HCT116 (cell line): ENCODE measurements at regions not wholly inside any gene's neighbourhood (a gene's known extent, or its start where the extent isn't known, plus 50 kb on each side); places are given as distances from the start of the nearest gene placed in this dataset.
A peak's percentile ranks its signal among the peaks of the same experiment; 100 is the strongest.

Experiments
- ATAC-seq: fragments of 200-7000 bp; cut with Tn5 transposase; 2 replicates; pipeline ENCODE4 v1.9.1; 2020; ENCODE audit warnings: mild to moderate bottlenecking, moderate library complexity
- BruUV-seq: library from RNA; stranded (reverse); fragments of 400-500 nt; replicated peaks from 2 replicates; lab custom pipeline; 2021; lab: Mats Ljungman, UMichigan
- CTCF ChIA-PET: fragments of 300-600 bp; sonication (Branson Sonifier 250); formaldehyde crosslinking; loops from one replicate; lab custom pipeline; 2021; ENCODE audit warnings: antibody characterized with exemption; lab: Charles Lee
- POLR2A ChIA-PET: fragments of 300-600, 350-600 bp; sonication (Branson Sonifier 250); formaldehyde crosslinking; loops from one replicate; lab custom pipeline; 2021; ENCODE audit warnings: antibody characterized with exemption; lab: Charles Lee
- RAD21 ChIA-PET, 2 experiments: fragments of 300-600 bp; sonication (Branson Sonifier 250); formaldehyde crosslinking; loops; one replicate each; lab custom pipeline; 2023; ENCODE audit warnings: low total read pairs in 2 of 2; ENCODE audit not compliant: uncharacterized antibody in 2 of 2, unreplicated experiment in 2 of 2, low non-redundant PET in 1 of 2; lab: Charles Lee
- DNase-seq: peaks from one replicate; pipeline ENCODE4 v3.0.0-alpha.2; 2010; ENCODE audit warnings: low read depth, low spot score
- H2AFZ ChIP-seq: fragments of 200-600 bp; shearing (Covaris generic), sonication (generic); 2 replicates; pipeline ENCODE4 v1.6.1; 2017; ENCODE audit warnings: low read depth, mixed run types, mixed read lengths, antibody characterized with exemption, low read length; ENCODE audit not compliant: poor library complexity, severe bottlenecking
- H3K27ac ChIP-seq: 2 replicates; pipeline ENCODE4 v1.5.1; 2012; ENCODE audit warnings: low read depth, low read length
- H3K27me3 ChIP-seq: fragments of 200-600 bp; sonication (generic); 2 replicates; pipeline ENCODE4 v1.6.1; 2016; ENCODE audit warnings: mixed run types, low read length, mixed read lengths; ENCODE audit not compliant: insufficient read depth
- H3K36me3 ChIP-seq, 2 experiments: fragments of 200-500 bp in 1 of 2; fragments of 200-600 bp in 1 of 2; sonication (Bioruptor generic) in 1 of 2; sonication (generic) in 1 of 2; 2 replicates each; pipeline versions ENCODE4 v1.5.1 to v1.6.1; 2014 to 2016; ENCODE audit warnings: low read length in 2 of 2, inconsistent platforms in 1 of 2, mixed read lengths in 1 of 2, mixed run types in 1 of 2; ENCODE audit not compliant: insufficient read depth in 2 of 2, control insufficient read depth in 1 of 2
- H3K4me1 ChIP-seq, 2 experiments: fragments of 200-600 bp in 1 of 2; sonication (generic) in 1 of 2; 2 replicates each; pipeline versions ENCODE4 v1.5.1 to v1.6.1; 2012 to 2017; ENCODE audit warnings: low read length in 2 of 2, inconsistent platforms in 1 of 2, mild to moderate bottlenecking in 1 of 2, mixed read lengths in 1 of 2, mixed run types in 1 of 2, moderate library complexity in 1 of 2; ENCODE audit not compliant: insufficient read depth in 2 of 2, control insufficient read depth in 1 of 2
- H3K4me2 ChIP-seq: fragments of 200-600 bp; sonication (generic); 2 replicates; pipeline ENCODE4 v1.6.1; 2017; ENCODE audit warnings: mixed run types, low read length, mixed read lengths
- H3K4me3 ChIP-seq, 2 experiments: fragments of 200-600 bp in 1 of 2; sonication (generic) in 1 of 2; replicated peaks in 1 of 2; 2 replicates each; pipeline ENCODE4 v1.5.1; 2011 to 2016; ENCODE audit warnings: low read length in 2 of 2, control low read depth in 1 of 2, low read depth in 1 of 2, mild to moderate bottlenecking in 1 of 2, mixed read lengths in 1 of 2, mixed run types in 1 of 2
- H3K79me2 ChIP-seq: fragments of 200-600 bp; sonication (generic); 2 replicates; pipeline ENCODE4 v1.6.1; 2017; ENCODE audit warnings: mild to moderate bottlenecking, mixed run types, low read length, moderate library complexity, mixed read lengths; ENCODE audit not compliant: insufficient read depth
- H3K9ac ChIP-seq: fragments of 200-600 bp; sonication (generic); 2 replicates; pipeline ENCODE4 v1.6.1; 2016; ENCODE audit warnings: low read length, mixed read lengths
- H3K9me2 ChIP-seq: fragments of 200-600 bp; sonication (generic), shearing (Covaris generic); 2 replicates; pipeline ENCODE4 v1.6.1; 2017; ENCODE audit warnings: mixed run types, mild to moderate bottlenecking, moderate library complexity; ENCODE audit not compliant: insufficient read depth
- H3K9me3 ChIP-seq, 2 experiments: fragments of 200-500 bp in 1 of 2; fragments of 200-600 bp in 1 of 2; sonication (Bioruptor generic) in 1 of 2; sonication (generic) in 1 of 2; 2 replicates each; pipeline ENCODE4 v1.6.1; 2014 to 2017; ENCODE audit warnings: low read length in 2 of 2, mixed read lengths in 2 of 2, inconsistent platforms in 1 of 2, low read depth in 1 of 2, mild to moderate bottlenecking in 1 of 2, mixed run types in 1 of 2, moderate library complexity in 1 of 2; ENCODE audit not compliant: control insufficient read depth in 1 of 2, insufficient read depth in 1 of 2
- H4K20me1 ChIP-seq: fragments of 200-600 bp; sonication (generic), shearing (Covaris generic); 2 replicates; pipeline ENCODE4 v1.6.1; 2017; ENCODE audit warnings: mixed run types, mild to moderate bottlenecking, moderate library complexity; ENCODE audit not compliant: insufficient read depth
- CBX3 ChIP-seq: IDR thresholded peaks from 2 replicates; pipeline ENCODE4 v1.6.1; 2012; ENCODE audit warnings: low read depth
- CEBPB ChIP-seq: IDR thresholded peaks from 2 replicates; pipeline ENCODE4 v1.6.1; 2012; ENCODE audit warnings: low read depth
- EZH2 ChIP-seq: fragments of 200-600 bp; sonication (generic); IDR thresholded peaks from 2 replicates; pipeline ENCODE4 v1.6.1; 2017; ENCODE audit warnings: antibody characterized with exemption, mixed run types
- FOSL1 ChIP-seq: IDR thresholded peaks from 2 replicates; pipeline ENCODE4 v1.6.1; 2012; ENCODE audit warnings: low read depth
- JUND ChIP-seq: IDR thresholded peaks from 2 replicates; pipeline ENCODE4 v1.6.1; 2012
- POLR2A ChIP-seq: IDR thresholded peaks from 2 replicates; pipeline ENCODE4 v1.7.0; 2011; ENCODE audit warnings: borderline replicate concordance; ENCODE audit not compliant: insufficient read depth, insufficient read length; ENCODE audit errors: extremely low read depth
- POLR2AphosphoS5 ChIP-seq: IDR thresholded peaks from 2 replicates; pipeline ENCODE4 v1.6.1; 2011; ENCODE audit warnings: mild to moderate bottlenecking, low read depth, low read length, moderate library complexity
- RAD21 ChIP-seq: IDR thresholded peaks from 2 replicates; pipeline ENCODE4 v1.6.1; 2012; ENCODE audit warnings: low read depth, mild to moderate bottlenecking
- SP1 ChIP-seq: IDR thresholded peaks from 2 replicates; pipeline ENCODE4 v1.6.1; 2012; ENCODE audit warnings: low read depth
- SRF ChIP-seq: IDR thresholded peaks from 2 replicates; pipeline ENCODE4 v1.6.1; 2012; ENCODE audit warnings: low read depth
- ZFX ChIP-seq: fragments of 450-650 bp; IDR thresholded peaks from 2 replicates; pipeline ENCODE4 v1.6.1; 2017
- ZNF274 ChIP-seq: fragments of 200-500 bp; sonication (Bioruptor generic); IDR thresholded peaks from 2 replicates; pipeline ENCODE4 v1.6.1; 2014; ENCODE audit warnings: mild to moderate bottlenecking, low read depth, low read length, inconsistent platforms
- intact Hi-C: fragments of 100-400 bp; cut with micrococcal nuclease; formaldehyde crosslinking; loops from 2 replicates; pipeline ENCODE4 v1.10.0; 2022
- TF ChIP-seq, protein P1 (sequence below), 3 experiments: fragments of 200-600 bp in 1 of 3; sonication (generic) in 1 of 3; IDR thresholded peaks in 2 of 3; conservative IDR thresholded peaks in 1 of 3; 2 replicates each; pipeline ENCODE4 v1.5.1; 2012 to 2017; ENCODE audit warnings: low read depth in 2 of 3, low read length in 2 of 3, antibody characterized with exemption in 1 of 3, borderline replicate concordance in 1 of 3, control low read depth in 1 of 3, mild to moderate bottlenecking in 1 of 3, mixed read lengths in 1 of 3, mixed run types in 1 of 3, moderate library complexity in 1 of 3; ENCODE audit not compliant: insufficient read depth in 1 of 3
- TF ChIP-seq, protein P2 (sequence below): IDR thresholded peaks from 2 replicates; pipeline ENCODE4 v1.6.1; 2012
- TF ChIP-seq, protein P3 (sequence below): IDR thresholded peaks from 2 replicates; pipeline ENCODE4 v1.6.1; 2011; ENCODE audit warnings: mild to moderate bottlenecking, low read length, moderate library complexity; ENCODE audit not compliant: insufficient replicate concordance; ENCODE audit errors: extremely low read depth

DNA sequence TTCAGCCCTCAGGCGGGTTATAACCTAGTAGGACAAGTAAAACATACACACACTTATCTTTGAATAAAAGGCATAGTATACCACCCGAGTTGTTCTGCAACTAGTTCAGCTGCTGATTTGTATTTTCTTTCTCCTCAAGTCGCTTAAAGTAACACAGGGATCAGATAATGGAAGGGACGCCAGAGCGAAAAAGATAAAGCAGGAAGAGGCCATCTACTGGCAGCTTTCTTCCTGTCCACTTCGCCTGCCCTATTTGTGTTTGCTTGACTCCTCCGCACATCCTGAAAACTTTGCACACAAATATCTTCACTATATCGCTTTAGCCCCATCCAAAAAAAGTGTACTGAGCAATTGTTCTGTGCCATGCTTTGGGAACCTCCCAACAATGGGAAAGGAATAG lies 238.0 kb upstream of the SOX21 start:
- no peak overlapping the region for H3K4me3 ChIP-seq
- ChIA-PET POLR2A (no interaction called here), CTCF (interaction anchor here (1.4 kb wide), 1 partner anchor 330 kb away, joined by 4 read pairs; no protein-coding TSS in a partner anchor), RAD21 (no interaction called here)
- H3K4me2 ChIP-seq = no peak overlapping the region
- no peaks in the 10 kb centered on the region for H3K4me1 ChIP-seq
- H3K9me2 ChIP-seq = no peaks in the 10 kb centered on the region
- ATAC-seq (peak; percentile 46; the same call in 1 of the 2 replicates), DNase-seq (no peak)
- H3K9me3 ChIP-seq = no peaks in the 10 kb centered on the region
- H4K20me1 ChIP-seq = no peaks in the 10 kb centered on the region
- H3K36me3 ChIP-seq = no peaks in the 10 kb centered on the region
- H3K27ac ChIP-seq = no peak overlapping the region
- no TSS peak for BruUV-seq
- H2AFZ ChIP-seq = no peak overlapping the region
- TF ChIP-seq ZNF274 = no peak
- TF ChIP-seq, protein P1, sequence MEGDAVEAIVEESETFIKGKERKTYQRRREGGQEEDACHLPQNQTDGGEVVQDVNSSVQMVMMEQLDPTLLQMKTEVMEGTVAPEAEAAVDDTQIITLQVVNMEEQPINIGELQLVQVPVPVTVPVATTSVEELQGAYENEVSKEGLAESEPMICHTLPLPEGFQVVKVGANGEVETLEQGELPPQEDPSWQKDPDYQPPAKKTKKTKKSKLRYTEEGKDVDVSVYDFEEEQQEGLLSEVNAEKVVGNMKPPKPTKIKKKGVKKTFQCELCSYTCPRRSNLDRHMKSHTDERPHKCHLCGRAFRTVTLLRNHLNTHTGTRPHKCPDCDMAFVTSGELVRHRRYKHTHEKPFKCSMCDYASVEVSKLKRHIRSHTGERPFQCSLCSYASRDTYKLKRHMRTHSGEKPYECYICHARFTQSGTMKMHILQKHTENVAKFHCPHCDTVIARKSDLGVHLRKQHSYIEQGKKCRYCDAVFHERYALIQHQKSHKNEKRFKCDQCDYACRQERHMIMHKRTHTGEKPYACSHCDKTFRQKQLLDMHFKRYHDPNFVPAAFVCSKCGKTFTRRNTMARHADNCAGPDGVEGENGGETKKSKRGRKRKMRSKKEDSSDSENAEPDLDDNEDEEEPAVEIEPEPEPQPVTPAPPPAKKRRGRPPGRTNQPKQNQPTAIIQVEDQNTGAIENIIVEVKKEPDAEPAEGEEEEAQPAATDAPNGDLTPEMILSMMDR (IDR thresholded peaks at IDR 0.05 in 2 of 3, conservative IDR thresholded peaks at IDR 0.05 in 1 of 3; ENCODE audit: borderline replicate concordance in 1 of 3, insufficient read depth in 1 of 3, low read depth in 2 of 3, low read length in 2 of 3) = 0 out of 6 replicates have a peak, but pooled peaks of 1 of the 3 experiments have one; percentile 13
- no peak for TF ChIP-seq CBX3
- H3K79me2 ChIP-seq = no peaks in the 10 kb centered on the region
- intact Hi-C loops = no loop called here
- H3K27me3 ChIP-seq = peaks cover 40% of the 10 kb centered on the region
- H3K9ac ChIP-seq = no peak overlapping the region

DNA sequence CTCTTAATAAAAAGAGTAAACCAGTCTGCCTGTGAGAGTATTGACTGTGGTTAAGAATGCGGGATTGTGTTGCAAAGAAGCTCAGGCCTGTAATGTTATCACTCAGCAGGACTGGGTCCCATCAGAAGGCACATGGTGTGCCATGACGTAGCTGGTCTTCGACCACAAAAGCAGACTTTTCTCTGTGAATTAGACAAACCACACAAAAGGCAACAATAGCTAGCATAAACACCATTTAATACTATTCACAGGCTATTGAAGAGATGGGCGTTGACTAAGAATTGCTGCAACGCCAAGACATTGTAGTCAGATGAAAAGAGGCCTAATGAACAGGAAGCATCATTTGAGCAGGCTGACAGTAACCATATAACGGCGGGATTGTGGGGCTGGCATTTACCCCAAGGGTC lies 235.6 kb upstream of the SOX21 start:
- POLR2A ChIA-PET = no interaction called here
- Histone ChIP-seq H3K27me3 (peaks cover 43% of the 10 kb centered on the region; the same call in 1 of the 2 replicates), H3K4me2 (no peak overlapping the region), H4K20me1 (no peaks in the 10 kb centered on the region), H3K4me1 (no peaks in the 10 kb centered on the region), H3K4me3 (no peak overlapping the region), H3K79me2 (no peaks in the 10 kb centered on the region), H2AFZ (no peak overlapping the region), H3K9me2 (no peaks in the 10 kb centered on the region), H3K9me3 (no peaks in the 10 kb centered on the region), H3K36me3 (no peaks in the 10 kb centered on the region), H3K9ac (no peak overlapping the region), H3K27ac (no peak overlapping the region)
- no peak for ATAC-seq
- BruUV-seq = no TSS peak
- intact Hi-C loops = no loop called here
- CTCF ChIA-PET = no interaction called here
- RAD21 ChIA-PET = no interaction called here
- DNase-seq = no peak
- TF ChIP-seq FOSL1 (no peak), EZH2 (no peak), CEBPB (no peak), RAD21 (no peak), POLR2AphosphoS5 (no peak), ZNF274 (no peak), SP1 (no peak), CBX3 (no peak), SRF (no peak), ZFX (no peak), JUND (no peak), POLR2A (no peak)
- TF ChIP-seq, protein P2, sequence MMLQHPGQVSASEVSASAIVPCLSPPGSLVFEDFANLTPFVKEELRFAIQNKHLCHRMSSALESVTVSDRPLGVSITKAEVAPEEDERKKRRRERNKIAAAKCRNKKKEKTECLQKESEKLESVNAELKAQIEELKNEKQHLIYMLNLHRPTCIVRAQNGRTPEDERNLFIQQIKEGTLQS = no peak
- TF ChIP-seq, protein P3, sequence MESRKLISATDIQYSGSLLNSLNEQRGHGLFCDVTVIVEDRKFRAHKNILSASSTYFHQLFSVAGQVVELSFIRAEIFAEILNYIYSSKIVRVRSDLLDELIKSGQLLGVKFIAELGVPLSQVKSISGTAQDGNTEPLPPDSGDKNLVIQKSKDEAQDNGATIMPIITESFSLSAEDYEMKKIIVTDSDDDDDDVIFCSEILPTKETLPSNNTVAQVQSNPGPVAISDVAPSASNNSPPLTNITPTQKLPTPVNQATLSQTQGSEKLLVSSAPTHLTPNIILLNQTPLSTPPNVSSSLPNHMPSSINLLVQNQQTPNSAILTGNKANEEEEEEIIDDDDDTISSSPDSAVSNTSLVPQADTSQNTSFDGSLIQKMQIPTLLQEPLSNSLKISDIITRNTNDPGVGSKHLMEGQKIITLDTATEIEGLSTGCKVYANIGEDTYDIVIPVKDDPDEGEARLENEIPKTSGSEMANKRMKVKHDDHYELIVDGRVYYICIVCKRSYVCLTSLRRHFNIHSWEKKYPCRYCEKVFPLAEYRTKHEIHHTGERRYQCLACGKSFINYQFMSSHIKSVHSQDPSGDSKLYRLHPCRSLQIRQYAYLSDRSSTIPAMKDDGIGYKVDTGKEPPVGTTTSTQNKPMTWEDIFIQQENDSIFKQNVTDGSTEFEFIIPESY = no peak
- TF ChIP-seq, protein P1 (IDR thresholded peaks at IDR 0.05 in 2 of 3, conservative IDR thresholded peaks at IDR 0.05 in 1 of 3; ENCODE audit: borderline replicate concordance in 1 of 3, insufficient read depth in 1 of 3, low read depth in 2 of 3, low read length in 2 of 3) = no peak
